ENCODE measurements at regions not wholly inside any gene's neighbourhood (a gene's known extent, or its start where the extent isn't known, plus 50 kb on each side); places are given as distances from the start of the nearest gene placed in this dataset.

GRCh38 chr17:53227111-53227510 lies 595.6 kb upstream of the KIF2B start (continued):
- TF ChIP-seq SAFB2 (CRISPR knock-in tag; IDR thresholded peaks at IDR 0.05; ENCODE audit: borderline replicate concordance, low read depth) = no peak
- no peak for TF ChIP-seq ZNF362 (CRISPR knock-in tag; IDR thresholded peaks at IDR 0.05; ENCODE audit: borderline replicate concordance)
- no peak for TF ChIP-seq GLI4 (CRISPR knock-in tag; IDR thresholded peaks at IDR 0.05; ENCODE audit: borderline replicate concordance)
- TF ChIP-seq GABPB1 (CRISPR knock-in tag; IDR thresholded peaks at IDR 0.05) = no peak
- no peak for TF ChIP-seq TFDP2 (CRISPR knock-in tag; IDR thresholded peaks at IDR 0.05)
- no peak for TF ChIP-seq CBX1 (IDR thresholded peaks at IDR 0.05; ENCODE audit: low read depth)
- TF ChIP-seq SP2 (CRISPR knock-in tag; IDR thresholded peaks at IDR 0.05) = no peak
- TF ChIP-seq CSRNP1 (CRISPR knock-in tag; IDR thresholded peaks at IDR 0.05) = no peak
- TF ChIP-seq ZXDC (CRISPR knock-in tag; IDR thresholded peaks at IDR 0.05) = no peak

All from HepG2 (cell line).